K562 (cell line): ENCODE measurements at regions not wholly inside any gene's neighbourhood (a gene's known extent, or its start where the extent isn't known, plus 50 kb on each side); places are given as distances from the start of the nearest gene placed in this dataset.

ENCODE experiments used
- ATF3 ChIP-seq, 2 experiments: fragments of 450-650 bp in 1 of 2; sonication (generic) in 1 of 2; formaldehyde crosslinking in 1 of 2; IDR thresholded peaks in 1 of 2; conservative IDR thresholded peaks in 1 of 2; 2 replicates each; pipeline versions ENCODE4 v1.6.1 to v1.8.1; 2016 to 2023; ENCODE audit warnings: mild to moderate bottlenecking in 2 of 2, moderate library complexity in 2 of 2, inconsistent platforms in 1 of 2, missing genetic modification reagents in 1 of 2
- BRCA1 ChIP-seq, 2 experiments: fragments of 450-650 bp in 1 of 2; sonication (generic) in 1 of 2; formaldehyde crosslinking in 1 of 2; IDR thresholded peaks; 2 replicates each; pipeline versions ENCODE4 v1.5.0 to v1.6.1; 2017 to 2020; ENCODE audit warnings: mild to moderate bottlenecking in 1 of 2, missing genetic modification reagents in 1 of 2
- CBFB ChIP-seq: sonication (generic); formaldehyde crosslinking; IDR thresholded peaks from 2 replicates; pipeline ENCODE4 v1.4.0; 2020; ENCODE audit warnings: mild to moderate bottlenecking, missing genetic modification reagents
- EHMT2 ChIP-seq: fragments of 450-650 bp; IDR thresholded peaks from 2 replicates; pipeline ENCODE4 v1.6.1; 2018; ENCODE audit warnings: antibody characterized with exemption
- ETS2 ChIP-seq: IDR thresholded peaks from 2 replicates; pipeline ENCODE4 v1.6.1; 2016; ENCODE audit warnings: borderline replicate concordance, missing genetic modification characterization, mild to moderate bottlenecking, moderate library complexity, missing compliant biosample characterization; ENCODE audit not compliant: poor library complexity, severe bottlenecking
- GTF2B ChIP-seq: IDR thresholded peaks from 2 replicates; pipeline ENCODE4 v1.6.1; 2011; ENCODE audit not compliant: insufficient read length; ENCODE audit errors: extremely low read depth
- HIVEP1 ChIP-seq: fragments of 250-450 bp; sonication (Bioruptor Pico); IDR thresholded peaks from 2 replicates; pipeline ENCODE4 v1.4.0; 2020; ENCODE audit warnings: mild to moderate bottlenecking
- MIER1 ChIP-seq: fragments of 450-650 bp; IDR thresholded peaks from 2 replicates; pipeline ENCODE4 v1.6.1; 2016; ENCODE audit warnings: antibody characterized with exemption, mild to moderate bottlenecking, low read depth
- NFIX ChIP-seq: fragments of 250-450 bp; sonication (Bioruptor Pico); IDR thresholded peaks from 2 replicates; pipeline ENCODE4 v1.4.0; 2020; ENCODE audit warnings: low read depth, mild to moderate bottlenecking, moderate library complexity
- RNF2 ChIP-seq: sonication (generic); IDR thresholded peaks from 2 replicates; pipeline ENCODE4 v1.6.1; 2016
- SMAD2 ChIP-seq: fragments of 150-350 bp; IDR thresholded peaks from 2 replicates; pipeline ENCODE4 v1.6.1; 2014; ENCODE audit warnings: low read depth, mild to moderate bottlenecking, low read length
- SMARCA4 ChIP-seq: fragments of 450-650 bp; IDR thresholded peaks from 2 replicates; pipeline ENCODE4 v1.6.1; 2016
- STAG1 ChIP-seq: sonication (generic); formaldehyde crosslinking; IDR thresholded peaks from 2 replicates; pipeline ENCODE4 v1.5.0; 2020; ENCODE audit warnings: missing genetic modification reagents, borderline replicate concordance
- TCF15 ChIP-seq: fragments of 250-450 bp; sonication (Bioruptor Pico); IDR thresholded peaks from 2 replicates; pipeline ENCODE4 v1.8.0; 2022; ENCODE audit warnings: moderate library complexity, mild to moderate bottlenecking, inconsistent platforms
- ZBTB12 ChIP-seq: fragments of 250-450 bp; sonication (Bioruptor Pico); IDR thresholded peaks from 2 replicates; pipeline ENCODE4 v1.4.0; 2020
- ZBTB2 ChIP-seq: fragments of 450-650 bp; IDR thresholded peaks from 2 replicates; pipeline ENCODE4 v1.6.1; 2016; ENCODE audit warnings: antibody characterized with exemption
- ZBTB8A ChIP-seq: fragments of 450-650 bp; IDR thresholded peaks from 2 replicates; pipeline ENCODE4 v1.6.1; 2018; ENCODE audit warnings: mild to moderate bottlenecking, moderate library complexity; ENCODE audit not compliant: partially characterized antibody
- ZFP36 ChIP-seq: fragments of 150-350 bp; IDR thresholded peaks from 2 replicates; pipeline ENCODE4 v1.6.1; 2018; ENCODE audit warnings: low read length, low read depth; ENCODE audit not compliant: partially characterized antibody
- ZNF124 ChIP-seq: sonication (generic); formaldehyde crosslinking; IDR thresholded peaks from 2 replicates; pipeline ENCODE4 v1.8.1; 2022; ENCODE audit warnings: missing genetic modification reagents
- ZNF133 ChIP-seq: fragments of 250-450 bp; sonication (Bioruptor Pico); IDR thresholded peaks from 2 replicates; pipeline ENCODE4 v1.4.0; 2020; ENCODE audit warnings: mild to moderate bottlenecking
- ZNF134 ChIP-seq: fragments of 250-450 bp; sonication (Bioruptor Pico); conservative IDR thresholded peaks from 2 replicates; pipeline ENCODE4 v1.4.0; 2020
- ZNF197 ChIP-seq: fragments of 200-800 bp; sonication (Bioruptor generic); IDR thresholded peaks from 2 replicates; pipeline ENCODE4 v1.6.1; 2016; ENCODE audit warnings: low read depth, missing genetic modification characterization, missing compliant biosample characterization
- ZNF695 ChIP-seq: fragments of 450-650 bp; formaldehyde crosslinking; IDR thresholded peaks from 2 replicates; pipeline ENCODE4 v1.4.0; 2020; ENCODE audit warnings: mild to moderate bottlenecking, moderate library complexity
- ZNF764 ChIP-seq: fragments of 250-450 bp; sonication (Bioruptor Pico); IDR thresholded peaks from 2 replicates; pipeline ENCODE4 v1.4.0; 2020; ENCODE audit warnings: low read depth, mild to moderate bottlenecking, moderate library complexity
- ZNF77 ChIP-seq: fragments of 250-450 bp; sonication (Bioruptor Pico); IDR thresholded peaks from 2 replicates; pipeline ENCODE4 v1.5.0; 2020

- TF ChIP-seq ZNF77 (CRISPR knock-in tag) (no peak), GTF2B (no peak), NFIX (CRISPR knock-in tag) (no peak), HIVEP1 (no peak), ZNF133 (no peak), ZNF124 (CRISPR knock-in tag) (no peak), RNF2 (peak; percentile 93), ZFP36 (no peak), SMAD2 (no peak), ZBTB8A (peak; percentile 76), EHMT2 (no peak), ATF3 (IDR thresholded peaks at IDR 0.05) (peak; percentile 63; the same call in 1 of the 2 replicates), ATF3 (CRISPR knock-in tag; conservative IDR thresholded peaks at IDR 0.05) (no peak; the same call in 1 of the 2 replicates), ETS2 (tag) (no peak), MIER1 (peak; percentile 41; the same call in 1 of the 2 replicates), TCF15 (no peak), ZNF764 (CRISPR knock-in tag) (no peak), SMARCA4 (peak; percentile 31; the same call in 1 of the 2 replicates), ZBTB12 (CRISPR knock-in tag) (no peak), ZBTB2 (0 out of 2 replicates have a peak, but pooled peaks have one; percentile 39), ZNF134 (no peak), ZNF197 (CRISPR knock-in tag) (no peak), STAG1 (CRISPR knock-in tag) (no peak), ZNF695 (CRISPR knock-in tag) (no peak), CBFB (peak; percentile 81; the same call in 1 of the 2 replicates), BRCA1 (IDR thresholded peaks at IDR 0.05) (no peak), BRCA1 (CRISPR knock-in tag; IDR thresholded peaks at IDR 0.05) (no peak)
Observed at GRCh38 chr6:27630727-27631608, 158.1 kb upstream of the ZNF184 start (continued).
